T-helper 2 cell treated with Interferon-gamma antibody and Interleukin-4, amounts not matched to agents 5 μg/mL and 100 μg/mL, for 36 hours (primary cell): ENCODE measurements at regions not wholly inside any gene's neighbourhood (a gene's known extent, or its start where the extent isn't known, plus 50 kb on each side); places are given as distances from the start of the nearest gene placed in this dataset.

ENCODE experiments used
- DNase-seq: peaks from one replicate; pipeline ENCODE4 v3.0.0; 2021; ENCODE audit warnings: low spot score
- H3K27ac Mint-ChIP-seq: one replicate; pipeline ENCODE4 v1.8.0; 2021; ENCODE audit warnings: mild to moderate bottlenecking, mixed read lengths
- H3K27me3 Mint-ChIP-seq: one replicate; pipeline ENCODE4 v1.8.0; 2021; ENCODE audit warnings: low read depth, mixed read lengths
- H3K36me3 Mint-ChIP-seq: one replicate; pipeline ENCODE4 v1.8.0; 2021; ENCODE audit warnings: low read depth, mixed read lengths
- H3K4me1 Mint-ChIP-seq: one replicate; pipeline ENCODE4 v1.8.0; 2021; ENCODE audit warnings: low read depth, mixed read lengths
- H3K4me3 Mint-ChIP-seq: one replicate; pipeline ENCODE4 v1.8.0; 2022; ENCODE audit warnings: mild to moderate bottlenecking, moderate library complexity, mixed read lengths
- H3K9me3 Mint-ChIP-seq: one replicate; pipeline ENCODE4 v1.8.0; 2021; ENCODE audit warnings: mixed read lengths

- Mint-ChIP-seq H3K9me3 (peaks cover 36% of the 10 kb centered on the region), H3K27me3 (no peaks in the 10 kb centered on the region), H3K27ac (no peak overlapping the region), H3K36me3 (no peaks in the 10 kb centered on the region), H3K4me3 (no peak overlapping the region), H3K4me1 (no peaks in the 10 kb centered on the region)
- DNase-seq = no peak
These were observed 1180.6 kb upstream of the GBE1 start for GRCh38 chr3:82942041-82942440.

- Mint-ChIP-seq H3K4me3 (no peak overlapping the region), H3K27ac (no peak overlapping the region), H3K27me3 (no peaks in the 10 kb centered on the region), H3K36me3 (no peaks in the 10 kb centered on the region), H3K9me3 (peaks cover 30% of the 10 kb centered on the region), H3K4me1 (no peaks in the 10 kb centered on the region)
- DNase-seq = no peak
These were observed 1178.7 kb upstream of the GBE1 start for GRCh38 chr3:82940124-82940523.

- Mint-ChIP-seq H3K4me3 (no peak overlapping the region), H3K27ac (no peak overlapping the region), H3K9me3 (peaks cover 25% of the 10 kb centered on the region), H3K4me1 (no peaks in the 10 kb centered on the region), H3K27me3 (no peaks in the 10 kb centered on the region), H3K36me3 (no peaks in the 10 kb centered on the region)
- no peak for DNase-seq
These were observed 1178.1 kb upstream of the GBE1 start for GRCh38 chr3:82939491-82940097.

GRCh38 chr3:82938821-82939328 is 1177.4 kb upstream of the GBE1 start:
- Mint-ChIP-seq H3K4me3 (no peak overlapping the region), H3K27me3 (no peaks in the 10 kb centered on the region), H3K4me1 (no peaks in the 10 kb centered on the region), H3K9me3 (peaks cover 18% of the 10 kb centered on the region), H3K36me3 (no peaks in the 10 kb centered on the region), H3K27ac (no peak overlapping the region)
- DNase-seq = no peak

- DNase-seq = no peak
- H3K27me3 Mint-ChIP-seq = no peaks in the 10 kb centered on the region
- H3K4me3 Mint-ChIP-seq = no peak overlapping the region
- H3K36me3 Mint-ChIP-seq = no peaks in the 10 kb centered on the region
- peaks cover 26% of the 10 kb centered on the region for H3K9me3 Mint-ChIP-seq
- H3K4me1 Mint-ChIP-seq = no peaks in the 10 kb centered on the region
- H3K27ac Mint-ChIP-seq = no peak overlapping the region
These were observed 1166.1 kb upstream of the GBE1 start for GRCh38 chr3:82927309-82928253.

- H3K27me3 Mint-ChIP-seq = no peaks in the 10 kb centered on the region
- H3K36me3 Mint-ChIP-seq = no peaks in the 10 kb centered on the region
- no peak for DNase-seq
- H3K27ac Mint-ChIP-seq = no peak overlapping the region
- H3K4me1 Mint-ChIP-seq = no peaks in the 10 kb centered on the region
- peaks cover 25% of the 10 kb centered on the region for H3K9me3 Mint-ChIP-seq
- no peak overlapping the region for H3K4me3 Mint-ChIP-seq
These were observed 1129.6 kb upstream of the GBE1 start for GRCh38 chr3:82891028-82891427.

GRCh38 chr3:82883072-82883471 is 1121.6 kb upstream of the GBE1 start:
- Mint-ChIP-seq H3K9me3 (peaks cover 30% of the 10 kb centered on the region), H3K4me1 (no peaks in the 10 kb centered on the region), H3K27me3 (no peaks in the 10 kb centered on the region), H3K27ac (no peak overlapping the region), H3K36me3 (no peaks in the 10 kb centered on the region), H3K4me3 (no peak overlapping the region)
- no peak for DNase-seq

- no peaks in the 10 kb centered on the region for H3K36me3 Mint-ChIP-seq
- H3K9me3 Mint-ChIP-seq = peaks cover 9% of the 10 kb centered on the region
- H3K4me3 Mint-ChIP-seq = no peak overlapping the region
- no peak overlapping the region for H3K27ac Mint-ChIP-seq
- H3K4me1 Mint-ChIP-seq = no peaks in the 10 kb centered on the region
- no peak for DNase-seq
- H3K27me3 Mint-ChIP-seq = no peaks in the 10 kb centered on the region
These were observed 1114.0 kb upstream of the GBE1 start for GRCh38 chr3:82875401-82875800.

- DNase-seq = no peak
- no peaks in the 10 kb centered on the region for H3K36me3 Mint-ChIP-seq
- no peak overlapping the region for H3K4me3 Mint-ChIP-seq
- no peaks in the 10 kb centered on the region for H3K4me1 Mint-ChIP-seq
- H3K27me3 Mint-ChIP-seq = no peaks in the 10 kb centered on the region
- no peak overlapping the region for H3K27ac Mint-ChIP-seq
- peaks cover 34% of the 10 kb centered on the region for H3K9me3 Mint-ChIP-seq
These were observed 1078.4 kb upstream of the GBE1 start for GRCh38 chr3:82839871-82840270.

GRCh38 chr3:82834098-82834497 is 1072.7 kb upstream of the GBE1 start:
- H3K4me1 Mint-ChIP-seq = no peaks in the 10 kb centered on the region
- no peak overlapping the region for H3K4me3 Mint-ChIP-seq
- H3K27ac Mint-ChIP-seq = no peak overlapping the region
- no peaks in the 10 kb centered on the region for H3K27me3 Mint-ChIP-seq
- no peaks in the 10 kb centered on the region for H3K36me3 Mint-ChIP-seq
- DNase-seq = no peak
- H3K9me3 Mint-ChIP-seq = peaks cover 16% of the 10 kb centered on the region

- Mint-ChIP-seq H3K4me1 (no peaks in the 10 kb centered on the region), H3K4me3 (no peak overlapping the region), H3K9me3 (peaks cover 12% of the 10 kb centered on the region), H3K27ac (no peak overlapping the region), H3K27me3 (no peaks in the 10 kb centered on the region), H3K36me3 (no peaks in the 10 kb centered on the region)
- DNase-seq = no peak
These were observed 1063.0 kb upstream of the GBE1 start for GRCh38 chr3:82824491-82824890.

GRCh38 chr3:82816086-82816485 is 1054.6 kb upstream of the GBE1 start:
- Mint-ChIP-seq H3K4me3 (no peak overlapping the region), H3K27ac (no peak overlapping the region), H3K9me3 (peaks cover 31% of the 10 kb centered on the region), H3K27me3 (no peaks in the 10 kb centered on the region), H3K4me1 (no peaks in the 10 kb centered on the region), H3K36me3 (no peaks in the 10 kb centered on the region)
- no peak for DNase-seq

GRCh38 chr3:82815417-82816058 is 1054.1 kb upstream of the GBE1 start:
- DNase-seq = no peak
- H3K9me3 Mint-ChIP-seq = peaks cover 31% of the 10 kb centered on the region
- no peaks in the 10 kb centered on the region for H3K27me3 Mint-ChIP-seq
- no peaks in the 10 kb centered on the region for H3K36me3 Mint-ChIP-seq
- no peak overlapping the region for H3K27ac Mint-ChIP-seq
- no peak overlapping the region for H3K4me3 Mint-ChIP-seq
- no peaks in the 10 kb centered on the region for H3K4me1 Mint-ChIP-seq

- DNase-seq = no peak
- Mint-ChIP-seq H3K27ac (no peak overlapping the region), H3K4me3 (no peak overlapping the region), H3K4me1 (no peaks in the 10 kb centered on the region), H3K36me3 (no peaks in the 10 kb centered on the region), H3K27me3 (no peaks in the 10 kb centered on the region), H3K9me3 (peaks cover 33% of the 10 kb centered on the region)
These were observed 1053.2 kb upstream of the GBE1 start for GRCh38 chr3:82814660-82815059.
